ENCODE measurements at regions not wholly inside any gene's neighbourhood (a gene's known extent, or its start where the extent isn't known, plus 50 kb on each side); places are given as distances from the start of the nearest gene placed in this dataset.

DNA sequence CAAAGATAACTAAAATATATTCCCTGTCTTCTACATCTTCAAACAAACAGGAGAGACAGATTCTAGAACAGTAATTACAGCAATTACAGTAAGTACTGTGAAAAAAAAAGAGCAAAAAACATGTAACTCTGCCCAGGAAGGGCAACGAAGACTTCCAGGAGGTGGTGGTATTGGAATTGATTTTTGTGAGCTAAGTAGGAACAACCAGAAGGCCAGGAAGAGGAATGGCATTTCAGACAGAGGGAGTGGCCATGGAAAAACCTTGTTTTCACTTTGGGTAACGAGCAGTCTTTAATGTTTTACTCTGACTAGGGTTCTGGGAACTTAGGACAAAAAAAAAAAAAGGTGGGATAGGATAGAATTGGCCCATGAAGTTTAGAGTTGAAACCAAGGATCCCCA lies 196.3 kb upstream of the PLEKHG7 start:
- TF ChIP-seq CTCF (conservative IDR thresholded peaks at IDR 0.05; ENCODE audit: low read depth, low read length) (no peak), EZH2 (IDR thresholded peaks at IDR 0.05; ENCODE audit: borderline replicate concordance, low read depth, low read length, poor library complexity, severe bottlenecking) (no peak)

All from A673 (cell line).